HG02981 (cell line): ENCODE measurements at regions not wholly inside any gene's neighbourhood (a gene's known extent, or its start where the extent isn't known, plus 50 kb on each side); places are given as distances from the start of the nearest gene placed in this dataset.
"Not testable (repeated sequence)": the region's sequence is repeated elsewhere in the genome, so short reads cannot be mapped to it uniquely, and the experiment has no call there.

Experiments used
- ATAC-seq: cut with Tn5 transposase; IDR thresholded peaks from one replicate; pipeline ENCODE4 v1.9.1; 2021; ENCODE audit warnings: mild to moderate bottlenecking, moderate library complexity; ENCODE audit not compliant: unreplicated experiment

DNA sequence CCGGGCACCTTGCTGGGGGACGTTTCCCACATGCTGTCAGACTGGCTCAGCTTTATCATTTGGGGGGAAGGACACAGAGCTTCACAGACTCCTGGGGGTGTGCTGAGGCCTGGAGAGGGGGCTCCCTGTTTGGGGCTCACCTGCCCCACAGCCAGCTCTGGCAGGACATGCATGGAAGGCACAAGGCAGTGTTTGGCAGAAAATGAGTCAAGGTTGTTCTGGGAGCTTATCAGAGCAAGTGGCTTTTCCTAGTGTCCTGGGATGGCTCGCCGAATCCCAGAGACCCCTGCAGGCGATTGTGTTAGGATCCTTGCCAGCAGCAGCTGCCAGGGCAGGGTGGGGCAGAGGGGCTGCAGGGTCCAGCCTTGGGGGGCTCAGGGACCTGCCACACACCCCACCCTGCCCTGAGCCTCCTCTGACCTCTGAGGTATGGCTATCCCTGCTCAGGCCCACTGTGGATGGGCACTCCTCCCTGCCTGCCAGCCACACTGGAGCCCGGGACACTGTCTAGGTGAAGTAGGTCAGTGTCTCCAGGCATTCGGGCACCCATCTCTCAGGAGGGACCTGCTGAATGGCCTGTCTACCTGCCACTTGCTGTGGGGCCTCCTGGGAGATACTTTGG is 1323.0 kb downstream of the BRD1 start:
- no peak for ATAC-seq

- no peak for ATAC-seq
These were observed 1323.8 kb downstream of the BRD1 start for GRCh38 chr22:48503876-48504275.

- no peak for ATAC-seq
These were observed 1324.5 kb downstream of the BRD1 start for GRCh38 chr22:48503035-48503625.

DNA sequence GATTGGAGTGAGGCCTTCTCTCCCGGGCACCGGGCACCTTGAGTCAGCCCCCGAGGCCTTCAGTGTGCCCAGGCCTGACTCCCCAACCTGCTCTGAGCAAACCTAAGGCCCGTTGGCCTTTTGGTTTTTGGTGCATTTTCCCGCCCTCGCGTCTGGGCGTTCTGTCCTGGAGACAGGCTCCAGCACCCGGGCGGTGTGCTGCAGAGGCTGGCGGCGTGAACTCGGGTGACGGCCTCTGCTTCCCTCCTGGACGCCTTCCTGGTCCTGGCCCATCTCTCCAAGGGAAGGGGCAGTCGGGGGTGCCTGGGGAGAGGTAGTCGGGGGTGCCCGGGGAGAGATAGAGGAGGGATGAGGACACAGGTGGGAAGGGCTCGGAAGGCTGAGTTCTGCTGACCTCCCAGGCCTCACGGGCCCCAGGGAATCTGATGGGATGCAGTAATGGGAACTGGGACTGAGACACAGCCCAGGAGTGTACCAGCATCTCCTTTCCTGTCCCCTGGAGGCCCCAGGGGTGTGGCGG is 1326.4 kb downstream of the BRD1 start:
- ATAC-seq = no peak

DNA sequence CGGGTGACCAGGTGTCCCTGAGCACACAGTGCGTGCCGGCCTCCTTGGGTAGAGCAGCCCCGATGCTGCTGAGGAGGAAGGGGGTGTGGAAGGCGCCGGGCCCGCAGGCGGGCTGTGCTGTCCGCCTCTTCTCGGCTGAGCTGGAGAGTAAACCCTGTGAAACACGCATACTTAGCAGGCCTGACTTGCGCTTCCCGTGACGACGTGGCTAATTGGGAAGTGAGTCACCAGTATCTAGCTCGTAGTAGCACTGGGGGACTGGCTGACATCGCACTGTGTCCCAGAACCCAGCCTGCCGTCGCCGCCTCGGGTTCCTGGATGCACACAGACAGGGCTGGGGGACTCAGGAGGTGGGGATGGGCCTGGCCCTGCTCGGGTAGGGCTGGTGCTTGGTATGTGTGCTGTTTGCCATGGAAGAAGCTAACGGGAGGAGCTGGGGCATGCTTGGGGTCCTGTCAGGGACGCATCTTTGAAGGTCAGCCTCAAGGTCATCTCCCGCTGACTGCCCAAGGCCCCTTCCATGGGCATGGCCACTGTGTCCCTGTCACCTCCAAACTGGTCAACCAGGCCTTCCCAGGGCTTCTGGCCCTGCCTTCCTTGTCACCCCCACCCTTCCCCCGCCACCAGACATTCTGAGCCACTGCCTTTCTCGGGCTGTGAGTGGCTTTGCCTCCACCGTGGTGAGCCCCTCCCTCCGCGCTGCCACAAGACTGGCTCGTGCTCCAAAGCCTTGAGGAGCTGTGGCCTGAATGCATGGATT is 1327.0 kb downstream of the BRD1 start:
- no peak for ATAC-seq

- no peak for ATAC-seq
These were observed 1327.9 kb downstream of the BRD1 start for GRCh38 chr22:48499456-48500425.

- ATAC-seq = no peak
These were observed 1328.9 kb downstream of the BRD1 start for GRCh38 chr22:48498526-48499331.

- not testable (repeated sequence) for ATAC-seq
These were observed 1329.7 kb downstream of the BRD1 start for GRCh38 chr22:48497743-48498520.

DNA sequence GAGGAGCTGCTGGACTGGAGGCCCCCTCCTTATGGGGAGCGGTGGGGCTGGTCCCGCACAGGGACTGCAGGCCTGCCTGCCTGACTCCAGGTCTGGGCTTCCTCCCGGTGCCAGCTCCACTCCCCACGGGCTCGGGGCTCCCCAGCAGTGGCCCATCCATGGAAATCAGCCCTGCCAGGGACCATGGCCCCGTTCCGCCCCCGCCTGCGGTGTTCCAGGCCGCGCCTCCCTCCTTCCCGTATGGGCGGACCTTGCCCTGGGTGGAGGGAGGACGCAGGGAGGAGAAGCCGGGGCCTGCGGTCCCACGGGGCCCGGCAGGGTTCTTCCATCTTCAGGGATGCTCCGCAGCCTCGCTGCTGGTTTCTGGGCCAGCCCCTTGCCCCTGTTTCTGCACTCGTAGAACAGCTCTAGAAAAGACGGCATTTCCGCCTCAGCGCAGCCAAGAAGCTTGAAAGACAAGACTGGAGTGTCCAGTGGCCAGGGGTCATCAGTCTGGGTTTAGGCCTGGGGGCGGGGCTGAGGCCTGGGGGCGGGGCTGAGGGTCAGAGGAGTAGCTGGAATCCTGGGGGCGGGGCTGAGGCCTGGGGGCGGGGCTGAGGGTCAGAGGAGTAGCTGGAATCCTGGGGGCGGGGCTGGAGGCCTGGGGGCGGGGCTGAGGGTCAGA is 1330.6 kb downstream of the BRD1 start:
- ATAC-seq = no peak

DNA sequence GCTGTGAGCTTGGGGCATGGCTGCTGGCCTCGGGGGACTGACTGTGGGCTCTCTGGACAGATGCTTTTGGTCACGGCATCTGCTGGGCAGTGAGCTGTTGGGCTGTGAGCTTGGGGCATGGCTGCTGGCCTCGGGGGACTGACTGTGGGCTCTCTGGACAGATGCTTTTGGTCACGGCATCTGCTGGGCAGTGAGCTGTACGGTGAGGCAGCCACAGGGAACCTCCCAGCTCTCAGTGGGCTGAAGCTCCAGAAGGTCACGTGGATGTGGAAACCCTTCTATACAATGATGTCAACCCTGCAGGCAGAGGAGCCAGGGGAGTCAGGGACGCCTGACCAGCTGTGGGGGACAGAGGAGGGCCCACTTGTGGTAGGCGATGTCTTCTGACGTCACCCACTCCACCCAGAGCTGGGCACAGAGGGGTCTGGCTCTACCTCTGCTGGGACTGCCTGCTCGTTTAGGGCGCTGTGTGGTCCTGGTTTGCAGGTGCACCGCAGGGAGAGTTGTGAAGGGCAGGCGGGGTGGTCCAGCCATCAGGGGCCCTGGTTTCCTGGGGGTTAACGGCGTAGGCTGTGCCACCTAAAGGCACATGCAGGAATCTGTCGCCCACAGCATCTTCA is 1331.3 kb downstream of the BRD1 start:
- ATAC-seq = no peak

GRCh38 chr22:48495751-48496080 is 1332.0 kb downstream of the BRD1 start:
- ATAC-seq = no peak

DNA sequence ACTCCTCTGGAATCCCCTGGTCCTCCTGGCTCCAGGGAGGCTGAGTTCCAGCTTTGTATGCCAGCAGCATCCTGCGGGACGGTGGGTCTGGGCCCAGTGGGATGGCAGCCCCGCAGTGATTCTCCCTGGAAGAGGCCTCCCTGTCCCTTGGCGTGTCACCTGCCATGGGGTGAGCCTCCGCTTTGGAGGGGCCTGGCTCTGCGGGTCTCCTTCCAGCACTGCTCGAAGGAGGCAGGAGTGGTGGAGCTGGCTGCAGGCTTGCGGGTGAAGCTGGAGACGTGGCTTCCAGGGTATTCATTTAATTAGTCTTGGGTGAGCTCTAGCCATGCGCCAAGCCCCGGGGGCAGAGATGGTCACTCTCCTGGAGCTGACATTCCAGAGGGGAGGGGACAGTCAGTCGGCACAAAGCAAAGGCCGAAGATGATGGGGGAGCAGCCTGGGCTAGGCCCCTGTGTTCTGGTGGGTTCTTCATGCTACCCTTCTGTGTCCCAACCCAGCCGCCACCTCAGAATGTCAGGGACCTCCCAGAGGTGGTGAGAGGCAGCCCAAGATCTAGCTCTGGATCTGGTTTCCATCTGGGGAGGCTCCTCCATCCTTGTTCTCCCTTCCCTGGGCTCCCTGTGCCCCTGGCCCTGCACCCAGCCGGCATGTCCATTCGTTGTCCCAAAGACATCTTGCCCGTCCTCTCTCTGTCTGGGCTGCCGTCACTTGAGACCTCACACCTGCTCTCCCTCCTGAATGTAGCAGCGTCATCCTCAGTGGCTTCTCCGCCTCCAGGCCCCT is 1332.5 kb downstream of the BRD1 start:
- ATAC-seq = no peak

GRCh38 chr22:48494256-48494967 is 1333.3 kb downstream of the BRD1 start:
- no peak for ATAC-seq

GRCh38 chr22:48493733-48494132 is 1333.9 kb downstream of the BRD1 start:
- no peak for ATAC-seq

GRCh38 chr22:48492366-48493320 is 1335.0 kb downstream of the BRD1 start:
- no peak for ATAC-seq

- ATAC-seq = no peak
These were observed 1336.2 kb downstream of the BRD1 start for GRCh38 chr22:48491451-48491941.
